Right lobe of liver (tissue), 6 donors: ENCODE measurements at regions not wholly inside any gene's neighbourhood (a gene's known extent, or its start where the extent isn't known, plus 50 kb on each side); places are given as distances from the start of the nearest gene placed in this dataset.

ENCODE experiments used
- ATAC-seq, 4 donors: fragments of 200-7000 bp; cut with Tn5 transposase; one replicate each; pipeline ENCODE4 v1.9.1; 2020; ENCODE audit warnings: mild to moderate bottlenecking in 4 of 4, moderate library complexity in 4 of 4
- DNase-seq, 3 donors: peaks; one replicate each; pipeline ENCODE4 v3.0.0-alpha.2; 2020
- H3K27ac ChIP-seq, 3 donors: fragments of 200-600 bp; one replicate each; pipeline ENCODE4 v1.8.0; 2022
- H3K27me3 ChIP-seq, 2 donors: fragments of 200-600 bp; one replicate each; pipeline ENCODE4 v1.8.0; 2022
- H3K36me3 ChIP-seq, 4 donors: fragments of 200-600 bp; sonication (generic) in 1 of 4; one replicate each; pipeline versions ENCODE4 v1.5.1 to v1.8.0; 2017 to 2022; ENCODE audit warnings: control low read depth in 1 of 4
- H3K4me1 ChIP-seq, 4 donors: fragments of 200-600 bp; sonication (generic) in 1 of 4; one replicate each; pipeline versions ENCODE4 v1.5.1 to v1.8.0; 2017 to 2022; ENCODE audit warnings: control low read depth in 1 of 4
- H3K4me3 ChIP-seq, 3 donors: fragments of 200-600 bp; one replicate each; pipeline ENCODE4 v1.8.0; 2022
- H3K9me3 ChIP-seq, 4 donors: fragments of 200-600 bp; sonication (generic) in 1 of 4; one replicate each; pipeline versions ENCODE4 v1.5.1 to v1.8.0; 2017 to 2022; ENCODE audit warnings: control low read depth in 1 of 4
- CTCF ChIP-seq, 4 donors: fragments of 200-600 bp in 3 of 4; fragments of 450-650 bp in 1 of 4; IDR thresholded peaks; one replicate each; pipeline versions ENCODE4 v1.5.1 to v1.8.0; 2016 to 2022; ENCODE audit warnings: antibody characterized with exemption in 4 of 4, mild to moderate bottlenecking in 2 of 4
- POLR2A ChIP-seq: fragments of 450-650 bp; IDR thresholded peaks from one replicate; pipeline ENCODE4 v1.6.1; 2017; ENCODE audit warnings: antibody characterized with exemption, mild to moderate bottlenecking
- WGBS: methylation state at CpG from one replicate; pipeline ENCODE4 v1.1.6; 2018; ENCODE audit warnings: low coverage, low lambda C conversion rate; ENCODE audit not compliant: insufficient coverage; ENCODE audit errors: missing lambda C conversion rate; 5-methylcytosine and 5-hydroxymethylcytosine counted together
- intact Hi-C, 2 donors: fragments of 100-400 bp; cut with DNase I; formaldehyde crosslinking; loops; one replicate each; pipeline versions ENCODE4 v1.11.2 to v1.14.1; 2022
- donor health status: DM: no; HTN: yes; CAD: no.
- donor health status: DM: no; HTN: no; CAD: no.
- donor health status: DM: no; HTN: no; CAD: no.
- donor health status: DM: no; HTN: yes; CAD: no.
- donor health status: DM: no; HTN: yes; CAD: no.

GRCh38 chr14:65804439-65805112 is 392.0 kb downstream of the FUT8 start:
- TF ChIP-seq CTCF (IDR thresholded peaks at IDR 0.05) (no peak), POLR2A (no peak)
- no peak for DNase-seq
- Histone ChIP-seq H3K9me3 (no peaks in the 10 kb centered on the region), H3K27ac (no peak overlapping the region), H3K27me3 (no peaks in the 10 kb centered on the region), H3K4me3 (no peak overlapping the region), H3K4me1 (no peaks in the 10 kb centered on the region), H3K36me3 (no peaks in the 10 kb centered on the region)
- intact Hi-C loops, result no loop called here
- no peak for ATAC-seq
- WGBS, result 50% methylated on average over 7 of the region's 14 CpGs

- Histone ChIP-seq H3K27ac (no peak overlapping the region), H3K36me3 (no peaks in the 10 kb centered on the region), H3K9me3 (no peaks in the 10 kb centered on the region), H3K4me1 (no peaks in the 10 kb centered on the region), H3K27me3 (no peaks in the 10 kb centered on the region), H3K4me3 (no peak overlapping the region)
- WGBS, result 49% methylated on average over 2 of the region's 3 CpGs
- TF ChIP-seq POLR2A (no peak), CTCF (IDR thresholded peaks at IDR 0.05) (no peak)
- DNase-seq (no peak), ATAC-seq (no peak)
- intact Hi-C loops, result no loop called here
These were observed 392.6 kb downstream of the FUT8 start for GRCh38 chr14:65805113-65805473.

- H3K9me3 ChIP-seq, result no peaks in the 10 kb centered on the region
- DNase-seq (no peak), ATAC-seq (no peak)
- no peak overlapping the region for H3K4me3 ChIP-seq
- intact Hi-C loops, result no loop called here
- 83% methylated on average over 2 of the region's 2 CpGs for WGBS
- H3K27me3 ChIP-seq, result no peaks in the 10 kb centered on the region
- no peaks in the 10 kb centered on the region for H3K4me1 ChIP-seq
- H3K36me3 ChIP-seq, result no peaks in the 10 kb centered on the region
- TF ChIP-seq CTCF (IDR thresholded peaks at IDR 0.05), result no peak
- TF ChIP-seq POLR2A, result no peak
- no peak overlapping the region for H3K27ac ChIP-seq
These were observed 395.9 kb downstream of the FUT8 start for GRCh38 chr14:65808390-65808789.

GRCh38 chr14:65810322-65810721 is 397.8 kb downstream of the FUT8 start:
- intact Hi-C loops, result no loop called here
- ATAC-seq (no peak), DNase-seq (no peak)
- no peaks in the 10 kb centered on the region for H3K36me3 ChIP-seq
- no peaks in the 10 kb centered on the region for H3K9me3 ChIP-seq
- H3K4me1 ChIP-seq, result no peaks in the 10 kb centered on the region
- H3K27me3 ChIP-seq, result no peaks in the 10 kb centered on the region
- H3K27ac ChIP-seq, result no peak overlapping the region
- 50% methylated on average over 1 of the region's 1 CpG for WGBS
- no peak overlapping the region for H3K4me3 ChIP-seq
- TF ChIP-seq POLR2A (no peak), CTCF (IDR thresholded peaks at IDR 0.05) (no peak)
